Karpas-422 (cell line): ENCODE measurements at regions not wholly inside any gene's neighbourhood (a gene's known extent, or its start where the extent isn't known, plus 50 kb on each side); places are given as distances from the start of the nearest gene placed in this dataset. TPM values are rescaled to one million over a fixed set of nuclear protein-coding genes. Genes with fewer than 3 reads are reported as not detected.

ENCODE experiments used
- small RNA-seq: library from RNA; depleted of rRNA; stranded (forward); fragments of <200 nt; gene quantifications from one replicate; pipeline ENCODE3, GENCODE V24; 2014

Small RNA genes lying in the stretch of these regions (small RNA-seq; reads per million reads assigned to genes)
- gene RNA5SP182, result not detected
